GM13976 (cell line): ENCODE measurements at regions not wholly inside any gene's neighbourhood (a gene's known extent, or its start where the extent isn't known, plus 50 kb on each side); places are given as distances from the start of the nearest gene placed in this dataset.
"Not testable (repeated sequence)": the region's sequence is repeated elsewhere in the genome, so short reads cannot be mapped to it uniquely, and the experiment has no call there.

ENCODE experiments used
- DNase-seq: peaks from one replicate; pipeline ENCODE4 v3.0.0; 2012; ENCODE audit warnings: low spot score
- CTCF ChIP-seq: IDR thresholded peaks from 2 replicates; pipeline ENCODE4 v1.5.1; 2012; ENCODE audit warnings: borderline replicate concordance, mild to moderate bottlenecking; ENCODE audit not compliant: insufficient read depth; ENCODE audit errors: extremely low read depth, missing control alignments, control extremely low read depth
- in situ Hi-C: fragments of 300-500 bp; cut with MboI; formaldehyde crosslinking; loops from one replicate; pipeline ENCODE4 v1.12.0; 2022; ENCODE audit warnings: low sequenced_read_pairs, mixed read lengths, inconsistent platforms; ENCODE audit not compliant: unreplicated experiment

- DNase-seq: no peak
- TF ChIP-seq CTCF: no peak
- in situ Hi-C loops: no loop called here
Observed at GRCh38 chr15:47095833-47096232, 621.5 kb upstream of the SEMA6D start.

GRCh38 chr15:47098526-47098925, 618.8 kb upstream of the SEMA6D start:
- not testable (repeated sequence) for DNase-seq

GRCh38 chr15:47099801-47100200, 617.5 kb upstream of the SEMA6D start:
- DNase-seq, in situ Hi-C loops: not testable (repeated sequence)

More at GRCh38 chr15:47098526-47098925, 618.8 kb upstream of the SEMA6D start:
- in situ Hi-C loops: not testable (repeated sequence)

GRCh38 chr15:47108800-47109199, 608.5 kb upstream of the SEMA6D start:
- DNase-seq, in situ Hi-C loops: not testable (repeated sequence)

- in situ Hi-C loops: no loop called here
- DNase-seq: no peak
- TF ChIP-seq CTCF: no peak
Observed at GRCh38 chr15:47116698-47117097, 600.6 kb upstream of the SEMA6D start.

- in situ Hi-C loops: no loop called here
- DNase-seq: no peak
- TF ChIP-seq CTCF: no peak
Observed at GRCh38 chr15:47119349-47119748, 598.0 kb upstream of the SEMA6D start.

GRCh38 chr15:47124430-47125102, 592.7 kb upstream of the SEMA6D start:
- DNase-seq: no peak
- in situ Hi-C loops: no loop called here
- TF ChIP-seq CTCF: no peak

- in situ Hi-C loops: no loop called here
- no peak for TF ChIP-seq CTCF
- no peak for DNase-seq
Observed at GRCh38 chr15:47129033-47129432, 588.3 kb upstream of the SEMA6D start.

- DNase-seq, in situ Hi-C loops: not testable (repeated sequence)
Observed at GRCh38 chr15:47131450-47131849, 585.9 kb upstream of the SEMA6D start.
